Vagina (tissue), 2 donors: ENCODE measurements at regions not wholly inside any gene's neighbourhood (a gene's known extent, or its start where the extent isn't known, plus 50 kb on each side); places are given as distances from the start of the nearest gene placed in this dataset.
"Not testable (repeated sequence)": the region's sequence is repeated elsewhere in the genome, so short reads cannot be mapped to it uniquely, and the experiment has no call there.

Experiments used
- POLR2A ChIP-seq, 2 donors: fragments of 450-650 bp; IDR thresholded peaks; one replicate each; pipeline ENCODE4 v1.6.1; 2017; ENCODE audit warnings: antibody characterized with exemption in 2 of 2, mild to moderate bottlenecking in 2 of 2, moderate library complexity in 2 of 2
- POLR2AphosphoS5 ChIP-seq, 2 donors: sonication (generic); formaldehyde crosslinking; IDR thresholded peaks; one replicate each; pipeline ENCODE4 v1.9.0; 2017; ENCODE audit warnings: antibody characterized with exemption in 2 of 2, mild to moderate bottlenecking in 2 of 2, low read depth in 1 of 2; ENCODE audit not compliant: insufficient read depth in 1 of 2
- TF ChIP-seq, protein P1 (sequence below), 3 experiments: fragments of 450-650 bp in 2 of 3; fragments of 200-600 bp in 1 of 3; sonication (generic) in 1 of 3; IDR thresholded peaks; one replicate each; pipeline ENCODE4 v1.5.1; 2017 to 2019; ENCODE audit warnings: antibody characterized with exemption in 3 of 3, mild to moderate bottlenecking in 2 of 3, moderate library complexity in 2 of 3

GRCh38 chr16:34064602-34065001 is 605.2 kb downstream of the TP53TG3F start:
- TF ChIP-seq, protein P1, sequence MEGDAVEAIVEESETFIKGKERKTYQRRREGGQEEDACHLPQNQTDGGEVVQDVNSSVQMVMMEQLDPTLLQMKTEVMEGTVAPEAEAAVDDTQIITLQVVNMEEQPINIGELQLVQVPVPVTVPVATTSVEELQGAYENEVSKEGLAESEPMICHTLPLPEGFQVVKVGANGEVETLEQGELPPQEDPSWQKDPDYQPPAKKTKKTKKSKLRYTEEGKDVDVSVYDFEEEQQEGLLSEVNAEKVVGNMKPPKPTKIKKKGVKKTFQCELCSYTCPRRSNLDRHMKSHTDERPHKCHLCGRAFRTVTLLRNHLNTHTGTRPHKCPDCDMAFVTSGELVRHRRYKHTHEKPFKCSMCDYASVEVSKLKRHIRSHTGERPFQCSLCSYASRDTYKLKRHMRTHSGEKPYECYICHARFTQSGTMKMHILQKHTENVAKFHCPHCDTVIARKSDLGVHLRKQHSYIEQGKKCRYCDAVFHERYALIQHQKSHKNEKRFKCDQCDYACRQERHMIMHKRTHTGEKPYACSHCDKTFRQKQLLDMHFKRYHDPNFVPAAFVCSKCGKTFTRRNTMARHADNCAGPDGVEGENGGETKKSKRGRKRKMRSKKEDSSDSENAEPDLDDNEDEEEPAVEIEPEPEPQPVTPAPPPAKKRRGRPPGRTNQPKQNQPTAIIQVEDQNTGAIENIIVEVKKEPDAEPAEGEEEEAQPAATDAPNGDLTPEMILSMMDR (IDR thresholded peaks at IDR 0.05), result not testable (repeated sequence)
- not testable (repeated sequence) for TF ChIP-seq POLR2AphosphoS5 (IDR thresholded peaks at IDR 0.05; ENCODE audit: insufficient read depth in 1 of 2, low read depth in 1 of 2); POLR2A (IDR thresholded peaks at IDR 0.05)
